ENCODE measurements at regions not wholly inside any gene's neighbourhood (a gene's known extent, or its start where the extent isn't known, plus 50 kb on each side); places are given as distances from the start of the nearest gene placed in this dataset.

DNA sequence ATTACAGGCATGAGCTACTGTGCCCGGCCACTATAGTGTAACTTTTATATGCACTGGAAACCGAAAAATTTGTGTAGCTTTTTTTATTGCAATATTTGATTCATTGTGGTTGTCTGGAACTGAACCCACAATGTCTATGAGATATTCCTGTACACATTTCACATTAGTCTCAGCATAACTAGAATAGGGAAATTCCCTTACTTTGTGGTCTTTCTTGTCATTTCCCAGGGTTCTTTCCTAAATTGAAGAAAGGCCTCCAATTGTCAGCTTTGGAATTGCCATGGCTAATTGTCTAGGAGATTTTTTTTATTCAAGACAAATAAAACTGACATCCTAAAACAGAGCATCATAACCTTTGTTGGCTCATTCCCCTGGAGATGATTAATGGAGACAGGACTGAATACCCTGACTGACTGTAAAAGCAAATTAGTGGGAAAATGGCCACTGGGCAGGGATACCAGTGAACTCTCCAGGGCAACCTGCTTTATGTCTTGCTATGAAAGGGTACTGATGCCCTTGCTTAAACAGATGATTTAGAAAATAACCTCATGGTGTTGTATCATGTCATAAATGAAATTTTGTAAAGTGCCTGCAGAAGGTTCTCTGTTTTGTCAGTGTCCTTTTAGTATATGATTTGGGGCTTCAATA is 576.9 kb downstream of the RFPL4B start:
- TF ChIP-seq, protein P1, sequence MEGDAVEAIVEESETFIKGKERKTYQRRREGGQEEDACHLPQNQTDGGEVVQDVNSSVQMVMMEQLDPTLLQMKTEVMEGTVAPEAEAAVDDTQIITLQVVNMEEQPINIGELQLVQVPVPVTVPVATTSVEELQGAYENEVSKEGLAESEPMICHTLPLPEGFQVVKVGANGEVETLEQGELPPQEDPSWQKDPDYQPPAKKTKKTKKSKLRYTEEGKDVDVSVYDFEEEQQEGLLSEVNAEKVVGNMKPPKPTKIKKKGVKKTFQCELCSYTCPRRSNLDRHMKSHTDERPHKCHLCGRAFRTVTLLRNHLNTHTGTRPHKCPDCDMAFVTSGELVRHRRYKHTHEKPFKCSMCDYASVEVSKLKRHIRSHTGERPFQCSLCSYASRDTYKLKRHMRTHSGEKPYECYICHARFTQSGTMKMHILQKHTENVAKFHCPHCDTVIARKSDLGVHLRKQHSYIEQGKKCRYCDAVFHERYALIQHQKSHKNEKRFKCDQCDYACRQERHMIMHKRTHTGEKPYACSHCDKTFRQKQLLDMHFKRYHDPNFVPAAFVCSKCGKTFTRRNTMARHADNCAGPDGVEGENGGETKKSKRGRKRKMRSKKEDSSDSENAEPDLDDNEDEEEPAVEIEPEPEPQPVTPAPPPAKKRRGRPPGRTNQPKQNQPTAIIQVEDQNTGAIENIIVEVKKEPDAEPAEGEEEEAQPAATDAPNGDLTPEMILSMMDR (IDR thresholded peaks at IDR 0.05) = no peak
- no peak for TF ChIP-seq SMC3 (IDR thresholded peaks at IDR 0.05; ENCODE audit: low read depth, low read length)
- TF ChIP-seq EP300 (IDR thresholded peaks at IDR 0.05; ENCODE audit: borderline replicate concordance in 1 of 2, low read depth in 1 of 2, low read length in 1 of 2) = peak; percentile 8 to 81; a peak in 2 of 4 replicates
- TF ChIP-seq SIN3A (IDR thresholded peaks at IDR 0.05; ENCODE audit: borderline replicate concordance, low read depth, low read length) = no peak
- TF ChIP-seq NFIC (IDR thresholded peaks at IDR 0.05; ENCODE audit: borderline replicate concordance) = no peak
- TF ChIP-seq, protein P2, sequence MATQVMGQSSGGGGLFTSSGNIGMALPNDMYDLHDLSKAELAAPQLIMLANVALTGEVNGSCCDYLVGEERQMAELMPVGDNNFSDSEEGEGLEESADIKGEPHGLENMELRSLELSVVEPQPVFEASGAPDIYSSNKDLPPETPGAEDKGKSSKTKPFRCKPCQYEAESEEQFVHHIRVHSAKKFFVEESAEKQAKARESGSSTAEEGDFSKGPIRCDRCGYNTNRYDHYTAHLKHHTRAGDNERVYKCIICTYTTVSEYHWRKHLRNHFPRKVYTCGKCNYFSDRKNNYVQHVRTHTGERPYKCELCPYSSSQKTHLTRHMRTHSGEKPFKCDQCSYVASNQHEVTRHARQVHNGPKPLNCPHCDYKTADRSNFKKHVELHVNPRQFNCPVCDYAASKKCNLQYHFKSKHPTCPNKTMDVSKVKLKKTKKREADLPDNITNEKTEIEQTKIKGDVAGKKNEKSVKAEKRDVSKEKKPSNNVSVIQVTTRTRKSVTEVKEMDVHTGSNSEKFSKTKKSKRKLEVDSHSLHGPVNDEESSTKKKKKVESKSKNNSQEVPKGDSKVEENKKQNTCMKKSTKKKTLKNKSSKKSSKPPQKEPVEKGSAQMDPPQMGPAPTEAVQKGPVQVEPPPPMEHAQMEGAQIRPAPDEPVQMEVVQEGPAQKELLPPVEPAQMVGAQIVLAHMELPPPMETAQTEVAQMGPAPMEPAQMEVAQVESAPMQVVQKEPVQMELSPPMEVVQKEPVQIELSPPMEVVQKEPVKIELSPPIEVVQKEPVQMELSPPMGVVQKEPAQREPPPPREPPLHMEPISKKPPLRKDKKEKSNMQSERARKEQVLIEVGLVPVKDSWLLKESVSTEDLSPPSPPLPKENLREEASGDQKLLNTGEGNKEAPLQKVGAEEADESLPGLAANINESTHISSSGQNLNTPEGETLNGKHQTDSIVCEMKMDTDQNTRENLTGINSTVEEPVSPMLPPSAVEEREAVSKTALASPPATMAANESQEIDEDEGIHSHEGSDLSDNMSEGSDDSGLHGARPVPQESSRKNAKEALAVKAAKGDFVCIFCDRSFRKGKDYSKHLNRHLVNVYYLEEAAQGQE (IDR thresholded peaks at IDR 0.05; ENCODE audit: low read depth, low read length) = no peak

Data from SK-N-SH (cell line).